SU-DHL-6 (cell line): ENCODE measurements at regions not wholly inside any gene's neighbourhood (a gene's known extent, or its start where the extent isn't known, plus 50 kb on each side); places are given as distances from the start of the nearest gene placed in this dataset.

ENCODE experiments used
- H2AFZ ChIP-seq: fragments of 200-600 bp; sonication (generic); 2 replicates; pipeline ENCODE4 v1.6.1; 2014; ENCODE audit warnings: low read depth, mild to moderate bottlenecking, moderate library complexity, mixed read lengths, antibody characterized with exemption, low read length; ENCODE audit not compliant: severe bottlenecking
- H3F3A ChIP-seq: fragments of 200-600 bp; shearing (Covaris generic); 2 replicates; pipeline ENCODE4 v1.6.0; 2016; ENCODE audit warnings: antibody characterized with exemption, mild to moderate bottlenecking; ENCODE audit not compliant: insufficient read depth
- H3K27ac ChIP-seq: fragments of 200-600 bp; sonication (generic); 2 replicates; pipeline ENCODE4 v1.5.1; 2016; ENCODE audit warnings: low read depth, mild to moderate bottlenecking, low read length, moderate library complexity, mixed read lengths
- H3K27me3 ChIP-seq: fragments of 200-600 bp; sonication (generic), shearing (Covaris generic); 2 replicates; pipeline ENCODE4 v1.6.0; 2014; ENCODE audit warnings: mild to moderate bottlenecking, low read length
- H3K36me3 ChIP-seq: fragments of 200-600 bp; sonication (generic); 2 replicates; pipeline ENCODE4 v1.6.1; 2014; ENCODE audit warnings: mild to moderate bottlenecking, low read length, mixed read lengths
- H3K4me2 ChIP-seq: fragments of 300-600, 200-600 bp; shearing (Covaris generic), sonication (generic); 2 replicates; pipeline ENCODE4 v1.6.0; 2014; ENCODE audit warnings: low read length, low read depth, mild to moderate bottlenecking; ENCODE audit not compliant: poor library complexity, severe bottlenecking
- H3K4me3 ChIP-seq: fragments of 200-600 bp; sonication (generic); 2 replicates; pipeline ENCODE4 v1.5.1; 2014; ENCODE audit warnings: antibody characterized with exemption, low read length, mild to moderate bottlenecking, mixed read lengths; ENCODE audit not compliant: insufficient read depth, poor library complexity, severe bottlenecking
- H3K79me2 ChIP-seq: fragments of 200-600 bp; sonication (generic); 2 replicates; pipeline ENCODE4 v1.6.1; 2014; ENCODE audit warnings: mild to moderate bottlenecking, low read length, moderate library complexity; ENCODE audit not compliant: insufficient read depth
- H3K9ac ChIP-seq: fragments of 200-600 bp; sonication (generic); 2 replicates; pipeline ENCODE4 v1.7.0; 2014; ENCODE audit warnings: mild to moderate bottlenecking, low read length
- H3K9me2 ChIP-seq: fragments of 200-600 bp; sonication (generic); replicated peaks from 2 replicates; pipeline ENCODE4 v1.6.1; 2014; ENCODE audit warnings: low read length; ENCODE audit not compliant: insufficient read depth
- H3K9me3 ChIP-seq: fragments of 200-600 bp; sonication (generic); 2 replicates; pipeline ENCODE4 v1.6.1; 2014; ENCODE audit warnings: low read length, mixed read lengths; ENCODE audit not compliant: insufficient read depth
- H4K20me1 ChIP-seq: fragments of 200-600 bp; sonication (generic); 2 replicates; pipeline ENCODE4 v1.6.1; 2014; ENCODE audit warnings: low read depth, mild to moderate bottlenecking, antibody characterized with exemption, low read length, moderate library complexity, mixed read lengths
- EZH2phosphoT487 ChIP-seq: fragments of 200-600 bp; sonication (generic), shearing (Covaris generic); conservative IDR thresholded peaks from 2 replicates; pipeline ENCODE4 v1.6.1; 2018; ENCODE audit warnings: mild to moderate bottlenecking, antibody characterized with exemption, low read length, moderate library complexity, mixed read lengths
- TF ChIP-seq, protein P1 (sequence below): fragments of 200-600 bp; sonication (generic); IDR thresholded peaks from one replicate; pipeline ENCODE4 v1.5.1; 2017; ENCODE audit warnings: antibody characterized with exemption, mild to moderate bottlenecking, low read length, moderate library complexity; ENCODE audit not compliant: insufficient read depth, poor library complexity, severe bottlenecking

GRCh38 chr5:56588636-56589480 lies 226.5 kb upstream of the MAP3K1 start:
- no peak for TF ChIP-seq EZH2phosphoT487
- TF ChIP-seq, protein P1, sequence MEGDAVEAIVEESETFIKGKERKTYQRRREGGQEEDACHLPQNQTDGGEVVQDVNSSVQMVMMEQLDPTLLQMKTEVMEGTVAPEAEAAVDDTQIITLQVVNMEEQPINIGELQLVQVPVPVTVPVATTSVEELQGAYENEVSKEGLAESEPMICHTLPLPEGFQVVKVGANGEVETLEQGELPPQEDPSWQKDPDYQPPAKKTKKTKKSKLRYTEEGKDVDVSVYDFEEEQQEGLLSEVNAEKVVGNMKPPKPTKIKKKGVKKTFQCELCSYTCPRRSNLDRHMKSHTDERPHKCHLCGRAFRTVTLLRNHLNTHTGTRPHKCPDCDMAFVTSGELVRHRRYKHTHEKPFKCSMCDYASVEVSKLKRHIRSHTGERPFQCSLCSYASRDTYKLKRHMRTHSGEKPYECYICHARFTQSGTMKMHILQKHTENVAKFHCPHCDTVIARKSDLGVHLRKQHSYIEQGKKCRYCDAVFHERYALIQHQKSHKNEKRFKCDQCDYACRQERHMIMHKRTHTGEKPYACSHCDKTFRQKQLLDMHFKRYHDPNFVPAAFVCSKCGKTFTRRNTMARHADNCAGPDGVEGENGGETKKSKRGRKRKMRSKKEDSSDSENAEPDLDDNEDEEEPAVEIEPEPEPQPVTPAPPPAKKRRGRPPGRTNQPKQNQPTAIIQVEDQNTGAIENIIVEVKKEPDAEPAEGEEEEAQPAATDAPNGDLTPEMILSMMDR: no peak
- no peaks in the 10 kb centered on the region for H3K9me2 ChIP-seq
- no peaks in the 10 kb centered on the region for H4K20me1 ChIP-seq
- no peaks in the 10 kb centered on the region for H3K36me3 ChIP-seq
- peak overlapping the region; percentile 42 for H2AFZ ChIP-seq
- H3F3A ChIP-seq: no peaks in the 10 kb centered on the region
- peak overlapping the region; percentile 41 for H3K4me2 ChIP-seq
- H3K4me3 ChIP-seq: no peak overlapping the region
- H3K27me3 ChIP-seq: no peaks in the 10 kb centered on the region
- no peaks in the 10 kb centered on the region for H3K9me3 ChIP-seq
- H3K9ac ChIP-seq: no peak overlapping the region
- no peaks in the 10 kb centered on the region for H3K79me2 ChIP-seq
- H3K27ac ChIP-seq: peak overlapping the region; percentile 49

DNA sequence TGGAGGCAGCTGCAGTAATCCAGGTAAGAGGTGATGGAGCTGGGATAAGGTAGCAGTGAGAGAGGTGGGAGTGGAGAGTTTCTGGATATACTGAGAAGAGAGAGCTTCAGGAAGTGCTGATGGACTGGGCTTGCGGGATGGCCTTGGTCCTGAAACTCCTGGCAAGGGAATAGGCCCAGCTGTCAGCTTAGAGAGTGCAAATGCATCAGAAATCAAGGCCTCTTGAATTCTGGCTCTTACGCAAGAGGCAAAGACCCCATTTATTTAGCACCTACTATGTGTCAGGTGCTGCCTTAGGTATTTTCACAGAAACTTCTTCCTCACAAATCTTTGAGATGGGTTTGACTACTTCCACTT lies 227.2 kb upstream of the MAP3K1 start:
- Histone ChIP-seq H3K4me2 (no peak overlapping the region), H3K79me2 (no peaks in the 10 kb centered on the region), H3K9ac (no peak overlapping the region), H3K27ac (no peak overlapping the region), H3K9me2 (no peaks in the 10 kb centered on the region), H3K4me3 (no peak overlapping the region), H3K36me3 (no peaks in the 10 kb centered on the region), H4K20me1 (no peaks in the 10 kb centered on the region), H3K9me3 (no peaks in the 10 kb centered on the region), H3K27me3 (no peaks in the 10 kb centered on the region), H3F3A (no peaks in the 10 kb centered on the region), H2AFZ (peak overlapping the region; percentile 42)
- TF ChIP-seq EZH2phosphoT487: no peak
- TF ChIP-seq, protein P1: no peak

DNA sequence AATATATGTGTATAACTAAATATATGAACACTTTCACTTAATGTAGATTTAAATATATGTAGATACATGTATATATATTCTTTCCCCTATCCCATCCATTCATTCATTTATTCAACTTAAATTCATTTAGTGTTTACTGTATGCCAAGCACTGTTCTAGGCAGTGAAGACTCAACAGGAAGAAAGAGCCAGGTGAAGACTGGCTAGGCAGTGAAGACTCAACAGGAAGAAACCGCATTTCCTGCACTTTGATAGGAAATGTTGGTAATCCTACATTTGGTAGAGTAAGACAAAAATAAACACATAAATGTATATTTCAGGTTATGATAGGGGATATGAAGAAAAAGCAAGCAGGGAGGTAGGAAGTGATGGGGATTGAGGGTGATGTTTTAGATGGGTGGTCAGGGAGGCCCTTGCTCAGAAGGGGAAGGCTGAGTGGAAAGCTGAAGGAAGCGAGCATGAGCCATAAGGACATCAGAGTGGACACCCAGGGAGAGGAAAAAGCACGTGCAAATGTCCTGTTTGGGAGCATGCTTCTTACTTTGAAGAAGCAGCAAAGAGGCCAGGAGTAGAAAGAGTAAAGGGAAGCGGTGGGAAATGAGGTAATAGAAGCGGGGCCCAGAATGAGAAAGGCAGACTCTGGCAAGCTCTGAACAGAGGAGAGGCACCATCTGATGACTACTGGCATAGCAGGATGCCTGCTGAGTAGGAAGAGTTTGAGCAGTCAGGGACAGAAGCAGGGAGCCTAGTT lies 227.8 kb upstream of the MAP3K1 start:
- TF ChIP-seq EZH2phosphoT487: no peak
- TF ChIP-seq, protein P1: no peak
- no peaks in the 10 kb centered on the region for H3K36me3 ChIP-seq
- no peaks in the 10 kb centered on the region for H3F3A ChIP-seq
- H3K9me2 ChIP-seq: no peaks in the 10 kb centered on the region
- H4K20me1 ChIP-seq: no peaks in the 10 kb centered on the region
- no peaks in the 10 kb centered on the region for H3K9me3 ChIP-seq
- H3K27ac ChIP-seq: no peak overlapping the region
- H3K79me2 ChIP-seq: no peaks in the 10 kb centered on the region
- H3K4me2 ChIP-seq: no peak overlapping the region
- no peak overlapping the region for H3K4me3 ChIP-seq
- no peaks in the 10 kb centered on the region for H3K27me3 ChIP-seq
- no peak overlapping the region for H2AFZ ChIP-seq
- H3K9ac ChIP-seq: no peak overlapping the region
